ENCODE measurements at regions not wholly inside any gene's neighbourhood (a gene's known extent, or its start where the extent isn't known, plus 50 kb on each side); places are given as distances from the start of the nearest gene placed in this dataset.

DNA sequence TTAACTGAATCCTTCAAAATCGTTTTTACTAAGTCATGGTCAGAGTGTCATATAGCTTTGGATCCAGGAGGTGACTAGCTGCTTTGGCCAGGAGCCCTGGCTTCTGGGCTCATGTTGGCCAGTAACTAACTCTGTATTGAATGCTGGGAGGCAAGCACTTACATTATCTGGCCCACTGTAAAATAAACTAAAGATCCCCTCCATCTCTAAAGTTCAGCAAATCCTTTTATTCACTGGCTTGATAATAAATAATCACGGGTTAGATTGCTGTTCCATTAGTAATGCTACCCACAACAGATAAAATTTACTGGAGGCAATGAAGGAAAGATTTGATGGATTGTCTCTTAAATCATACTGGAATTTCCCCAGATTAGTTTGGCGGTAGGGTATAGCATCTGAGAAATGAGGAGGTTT, 382.2 kb upstream of the TLE4 start:
- Histone ChIP-seq H3K27me3 (no peaks in the 10 kb centered on the region), H3K9me3 (no peaks in the 10 kb centered on the region), H3K36me3 (no peaks in the 10 kb centered on the region), H3K4me3 (no peak overlapping the region), H3K27ac (no peak overlapping the region), H3K4me1 (no peaks in the 10 kb centered on the region)
- TF ChIP-seq, protein P1, sequence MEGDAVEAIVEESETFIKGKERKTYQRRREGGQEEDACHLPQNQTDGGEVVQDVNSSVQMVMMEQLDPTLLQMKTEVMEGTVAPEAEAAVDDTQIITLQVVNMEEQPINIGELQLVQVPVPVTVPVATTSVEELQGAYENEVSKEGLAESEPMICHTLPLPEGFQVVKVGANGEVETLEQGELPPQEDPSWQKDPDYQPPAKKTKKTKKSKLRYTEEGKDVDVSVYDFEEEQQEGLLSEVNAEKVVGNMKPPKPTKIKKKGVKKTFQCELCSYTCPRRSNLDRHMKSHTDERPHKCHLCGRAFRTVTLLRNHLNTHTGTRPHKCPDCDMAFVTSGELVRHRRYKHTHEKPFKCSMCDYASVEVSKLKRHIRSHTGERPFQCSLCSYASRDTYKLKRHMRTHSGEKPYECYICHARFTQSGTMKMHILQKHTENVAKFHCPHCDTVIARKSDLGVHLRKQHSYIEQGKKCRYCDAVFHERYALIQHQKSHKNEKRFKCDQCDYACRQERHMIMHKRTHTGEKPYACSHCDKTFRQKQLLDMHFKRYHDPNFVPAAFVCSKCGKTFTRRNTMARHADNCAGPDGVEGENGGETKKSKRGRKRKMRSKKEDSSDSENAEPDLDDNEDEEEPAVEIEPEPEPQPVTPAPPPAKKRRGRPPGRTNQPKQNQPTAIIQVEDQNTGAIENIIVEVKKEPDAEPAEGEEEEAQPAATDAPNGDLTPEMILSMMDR (IDR thresholded peaks at IDR 0.05): no peak
- no peak for DNase-seq (ENCODE audit: low spot score)

DNA sequence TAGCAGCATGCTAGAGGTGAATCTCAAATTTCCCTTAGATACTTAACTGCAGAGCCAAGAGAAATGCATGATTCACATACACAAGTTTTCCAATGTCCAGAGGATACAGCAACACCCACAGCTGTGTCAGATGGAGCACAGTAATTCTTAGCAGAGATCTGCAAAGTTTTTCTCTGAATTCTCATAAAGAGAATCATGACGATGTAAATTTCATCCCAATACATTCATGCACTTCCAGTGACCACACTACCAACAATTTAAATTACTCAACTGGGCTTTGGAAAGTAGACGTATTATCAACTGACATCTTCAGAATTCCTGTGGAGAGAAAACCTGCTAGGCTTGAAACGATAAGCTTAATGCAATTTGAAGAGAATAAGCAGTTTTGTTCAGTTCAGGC, 378.8 kb upstream of the TLE4 start:
- no peak overlapping the region for H3K27ac ChIP-seq
- DNase-seq (ENCODE audit: low spot score): no peak
- no peaks in the 10 kb centered on the region for H3K4me1 ChIP-seq
- H3K4me3 ChIP-seq: no peak overlapping the region
- H3K36me3 ChIP-seq: no peaks in the 10 kb centered on the region
- no peaks in the 10 kb centered on the region for H3K27me3 ChIP-seq
- no peaks in the 10 kb centered on the region for H3K9me3 ChIP-seq
- TF ChIP-seq, protein P1 (IDR thresholded peaks at IDR 0.05): no peak

DNA sequence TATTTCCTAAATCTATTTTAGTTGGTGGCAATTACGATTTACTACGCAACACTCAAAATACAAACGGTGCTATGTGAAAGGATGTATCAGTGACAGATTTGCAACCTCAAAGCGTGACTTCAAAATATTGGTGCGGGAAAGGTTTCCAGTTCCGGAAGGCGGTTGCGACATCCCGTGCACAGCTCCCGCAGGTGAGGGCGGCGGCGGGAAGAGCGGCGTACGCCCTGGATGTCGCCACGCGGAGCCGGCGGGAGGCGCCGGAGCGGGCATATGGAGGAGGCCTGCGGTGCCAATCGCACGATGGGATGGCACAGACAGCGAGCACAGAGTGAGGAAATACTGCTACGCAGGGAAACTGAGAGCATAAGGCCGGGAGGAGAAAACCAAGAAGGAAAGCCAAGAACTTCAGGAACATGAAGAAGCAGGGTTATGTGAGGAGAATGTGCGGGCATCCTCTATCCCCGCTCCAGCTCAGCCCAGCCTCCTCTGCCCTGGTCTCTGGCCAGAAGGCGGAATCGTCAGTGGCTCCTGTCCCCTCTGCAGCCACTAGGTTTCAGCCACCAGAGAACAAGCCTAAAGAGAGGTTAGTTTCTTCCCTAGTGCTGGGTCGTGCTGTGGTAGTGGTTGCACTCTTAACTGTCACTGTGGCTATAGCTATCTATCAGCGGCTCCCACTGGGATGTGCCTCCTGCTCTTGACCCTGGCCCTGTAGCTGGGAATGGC, 378.1 kb upstream of the TLE4 start:
- no peaks in the 10 kb centered on the region for H3K4me1 ChIP-seq
- no peaks in the 10 kb centered on the region for H3K9me3 ChIP-seq
- no peak overlapping the region for H3K4me3 ChIP-seq
- H3K27ac ChIP-seq: no peak overlapping the region
- no peak for DNase-seq (ENCODE audit: low spot score)
- no peaks in the 10 kb centered on the region for H3K36me3 ChIP-seq
- no peaks in the 10 kb centered on the region for H3K27me3 ChIP-seq
- TF ChIP-seq, protein P1 (IDR thresholded peaks at IDR 0.05): no peak

DNA sequence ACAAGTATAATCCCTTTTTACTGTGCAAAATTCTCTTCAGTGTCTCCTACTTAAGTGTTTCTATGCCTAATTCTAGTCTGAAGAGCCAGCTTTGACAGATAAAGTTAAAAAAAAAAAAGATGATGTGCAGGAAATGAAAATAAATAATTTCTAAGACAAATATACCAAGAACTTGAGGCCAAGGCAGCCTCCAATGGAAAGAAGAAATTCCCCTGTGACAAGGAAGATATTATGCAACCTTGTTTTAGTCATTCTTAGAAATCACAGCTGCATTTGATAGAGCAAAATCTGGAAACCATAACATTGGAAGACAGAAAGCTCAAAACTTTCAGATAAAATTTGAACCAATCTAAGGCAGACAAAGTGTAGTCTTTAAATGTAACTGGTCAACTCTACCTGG, 375.9 kb upstream of the TLE4 start:
- Histone ChIP-seq H3K4me3 (no peak overlapping the region), H3K4me1 (no peaks in the 10 kb centered on the region), H3K9me3 (no peaks in the 10 kb centered on the region), H3K36me3 (no peaks in the 10 kb centered on the region), H3K27me3 (no peaks in the 10 kb centered on the region), H3K27ac (no peak overlapping the region)
- no peak for DNase-seq (ENCODE audit: low spot score)
- TF ChIP-seq, protein P1 (IDR thresholded peaks at IDR 0.05): no peak

DNA sequence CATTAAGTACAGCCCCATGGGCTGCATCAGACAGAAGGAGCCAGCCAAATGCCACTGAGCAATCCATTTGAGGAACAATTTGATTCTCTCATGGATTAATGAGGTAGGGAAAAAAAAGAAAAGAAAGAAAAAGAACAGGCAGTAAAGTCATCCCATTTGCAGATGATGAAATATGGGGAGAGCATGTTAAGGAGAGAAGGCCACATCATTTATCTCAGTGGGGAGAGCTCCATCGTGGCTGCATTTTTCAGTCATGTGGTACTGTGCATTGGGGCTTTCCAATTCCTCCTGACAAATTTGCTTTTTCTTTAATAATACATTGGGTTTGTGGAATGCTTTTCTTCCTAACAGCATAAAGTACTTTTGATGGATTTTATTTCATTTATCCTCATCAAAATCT, 375.2 kb upstream of the TLE4 start:
- Histone ChIP-seq H3K9me3 (no peaks in the 10 kb centered on the region), H3K27me3 (no peaks in the 10 kb centered on the region), H3K4me1 (no peaks in the 10 kb centered on the region), H3K27ac (no peak overlapping the region), H3K4me3 (no peak overlapping the region), H3K36me3 (no peaks in the 10 kb centered on the region)
- DNase-seq (ENCODE audit: low spot score): no peak
- TF ChIP-seq, protein P1 (IDR thresholded peaks at IDR 0.05): no peak

DNA sequence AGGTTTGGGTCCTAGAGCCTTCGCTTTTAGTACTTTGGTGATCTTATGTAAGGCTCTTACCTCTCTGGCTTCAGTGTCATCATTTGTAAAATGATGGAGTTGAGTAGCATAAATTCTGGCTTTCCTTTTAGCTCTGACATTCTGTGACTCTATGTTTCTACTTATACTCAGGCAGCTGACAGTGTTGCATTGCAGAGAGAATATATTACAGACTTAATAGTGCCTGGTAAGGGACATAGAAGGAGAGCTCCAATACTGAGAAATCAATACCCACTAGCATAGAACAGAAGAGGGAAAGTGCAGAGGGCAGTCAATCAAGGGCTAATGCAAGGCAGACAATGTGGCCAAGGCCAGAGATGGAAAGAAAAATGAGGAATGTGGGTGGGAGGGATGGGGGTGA, 371.4 kb upstream of the TLE4 start:
- Histone ChIP-seq H3K9me3 (no peaks in the 10 kb centered on the region), H3K36me3 (no peaks in the 10 kb centered on the region), H3K27ac (no peak overlapping the region), H3K4me1 (no peaks in the 10 kb centered on the region), H3K4me3 (no peak overlapping the region), H3K27me3 (no peaks in the 10 kb centered on the region)
- TF ChIP-seq, protein P1 (IDR thresholded peaks at IDR 0.05): no peak
- no peak for DNase-seq (ENCODE audit: low spot score)
